ENCODE measurements at regions not wholly inside any gene's neighbourhood (a gene's known extent, or its start where the extent isn't known, plus 50 kb on each side); places are given as distances from the start of the nearest gene placed in this dataset.

DNA sequence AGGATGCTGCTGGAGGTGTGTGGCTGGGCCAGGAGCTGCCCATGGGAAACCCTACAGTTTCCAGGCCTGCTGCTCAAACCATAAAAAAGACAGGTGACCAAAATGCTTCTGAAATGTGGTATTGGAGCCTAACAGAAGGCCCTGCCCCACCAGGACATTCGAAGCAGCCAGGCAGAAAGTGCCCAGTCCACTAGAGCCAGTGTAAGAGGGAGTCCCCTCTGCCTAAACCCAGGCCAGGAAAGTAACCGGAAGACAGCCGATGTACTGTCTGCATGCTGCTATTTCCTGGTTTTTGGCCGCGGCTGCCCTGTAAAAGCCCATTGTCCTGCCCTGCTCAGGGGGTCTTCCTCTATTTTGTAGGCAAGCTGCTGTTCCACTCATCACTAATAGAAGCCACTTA, 150.7 kb upstream of the IRX2 start:
- no peak for DNase-seq

DNA sequence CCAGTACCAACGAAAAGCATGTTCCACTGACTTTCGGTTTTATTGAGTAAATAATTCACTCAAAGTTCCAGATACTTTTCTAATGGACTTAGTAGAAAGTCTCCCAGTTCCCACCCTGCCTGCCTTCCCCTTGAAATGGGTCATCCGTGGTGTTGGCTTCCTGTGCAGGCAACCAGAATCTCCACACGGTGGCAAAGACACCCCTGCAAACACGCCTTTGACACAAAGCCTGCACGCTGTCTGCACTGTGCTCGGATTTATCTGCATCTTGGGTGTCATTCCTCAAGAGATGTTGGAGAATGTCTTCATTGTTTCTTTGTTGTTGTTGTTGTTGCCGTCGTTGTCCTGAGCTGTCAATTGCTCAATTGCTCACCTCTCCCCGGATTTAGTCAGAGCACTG, 150.0 kb upstream of the IRX2 start:
- no peak for DNase-seq

DNA sequence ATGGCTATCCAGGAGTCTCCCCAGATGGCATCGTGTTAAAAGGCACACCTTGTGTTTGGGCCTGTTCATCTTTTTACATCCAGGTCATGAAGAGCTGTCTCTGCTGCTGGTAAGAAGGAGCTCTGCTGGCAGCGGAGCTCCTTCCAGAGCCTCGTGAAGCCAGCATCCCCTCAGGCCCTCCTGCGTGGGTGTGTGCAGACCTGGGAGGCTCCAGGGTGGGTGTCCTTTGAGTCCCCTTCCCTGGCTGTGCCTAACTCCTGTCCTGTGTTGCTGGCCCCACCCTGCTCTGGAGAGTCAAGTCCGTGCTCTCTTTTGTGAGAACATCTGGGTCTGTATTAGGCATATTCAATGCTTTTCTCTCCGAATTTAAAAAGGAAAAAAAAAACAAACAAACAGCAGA, 149.6 kb upstream of the IRX2 start:
- DNase-seq: no peak

DNA sequence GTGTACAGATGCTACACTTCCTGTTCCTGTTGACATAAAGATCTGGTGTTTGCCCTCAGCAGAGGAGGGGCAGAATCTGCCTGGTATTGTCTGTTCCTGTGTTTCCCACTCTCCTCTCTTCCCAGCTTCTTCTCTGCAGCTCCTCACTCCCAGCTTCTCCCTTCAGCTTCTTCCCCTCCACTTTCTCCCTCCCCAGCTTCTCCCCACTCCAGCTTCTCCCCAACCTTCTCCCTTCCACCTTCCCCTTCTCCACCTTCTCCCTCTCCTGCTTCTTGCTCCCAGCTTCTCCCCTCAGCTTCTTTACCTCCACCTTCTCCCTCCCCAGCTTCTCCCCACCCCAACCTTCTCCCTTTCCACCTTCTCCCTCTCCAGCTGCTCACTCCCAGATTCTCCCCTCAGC, 148.9 kb upstream of the IRX2 start:
- DNase-seq: no peak

DNA sequence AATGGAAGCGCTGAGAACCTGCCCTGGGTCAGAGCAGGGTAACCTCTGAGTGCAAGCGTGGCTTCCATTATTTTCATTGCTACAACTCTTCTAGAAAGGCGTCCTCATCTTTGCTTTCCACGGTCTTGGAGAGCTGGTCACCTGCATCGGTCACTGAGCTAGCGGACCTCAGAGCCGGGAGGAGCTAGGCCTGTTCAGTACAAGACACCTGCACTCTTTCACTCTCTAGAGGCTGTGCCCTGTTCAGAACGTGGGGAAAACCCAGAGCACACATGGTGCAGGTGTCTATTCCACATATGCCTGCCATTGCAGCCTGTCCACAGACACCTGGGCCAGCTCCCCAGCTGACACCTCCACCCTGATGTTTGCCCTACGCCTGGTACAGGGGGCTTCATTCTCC, 147.8 kb upstream of the IRX2 start:
- no peak for DNase-seq

DNA sequence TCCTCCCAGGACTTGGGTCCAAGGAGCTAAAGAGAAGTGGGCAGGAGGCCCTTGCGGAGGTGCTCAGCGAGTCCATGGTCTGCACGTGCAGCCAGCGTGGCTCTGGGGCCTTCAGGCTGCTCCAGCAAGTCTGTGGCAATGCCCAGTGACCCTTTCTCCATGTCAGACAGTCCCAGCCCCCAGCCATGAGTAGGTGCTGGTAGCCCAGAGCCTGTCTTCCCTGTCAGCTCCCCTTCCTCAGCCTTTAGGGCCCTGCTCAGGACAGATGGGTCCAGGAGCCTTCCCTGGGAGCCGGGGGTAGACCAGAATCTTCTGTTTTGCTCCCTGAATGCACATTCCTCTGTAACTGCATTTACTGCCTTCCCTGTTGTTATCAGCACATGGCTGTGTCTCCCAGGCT, 147.2 kb upstream of the IRX2 start:
- DNase-seq: no peak

DNA sequence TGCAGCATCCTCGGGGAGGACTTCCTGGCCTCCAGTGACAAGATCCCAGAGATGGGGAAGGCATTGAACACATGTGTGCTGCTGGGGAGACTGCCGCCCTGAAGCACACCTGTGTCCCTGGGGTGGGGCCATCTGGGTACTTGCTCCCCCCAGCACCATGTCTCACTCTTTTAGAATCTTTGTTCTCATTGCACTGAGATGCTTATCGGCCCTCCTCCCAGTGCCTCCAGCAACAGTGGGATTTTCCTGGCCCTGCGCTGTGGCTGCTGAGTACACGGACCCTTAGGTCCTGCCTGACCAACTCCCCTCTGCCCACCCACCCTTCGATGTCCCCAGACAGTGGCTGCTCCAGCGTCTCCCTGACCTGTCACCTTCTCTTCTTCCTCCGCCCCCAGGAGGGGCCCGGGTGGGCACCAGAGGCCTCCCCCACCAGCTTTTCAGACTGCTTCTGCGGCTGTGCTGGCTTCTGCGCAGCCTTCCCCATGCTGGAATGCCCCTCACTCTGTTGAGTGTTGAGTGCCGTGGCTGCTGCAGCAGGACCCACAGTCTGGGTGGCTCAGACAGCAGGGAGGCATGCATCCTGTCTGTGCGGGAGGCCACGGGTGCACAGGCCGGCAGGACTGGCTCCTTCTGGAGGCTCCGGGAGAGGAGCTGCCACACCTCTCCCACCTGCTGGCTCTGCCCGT, 145.9 kb upstream of the IRX2 start:
- no peak for DNase-seq

DNA sequence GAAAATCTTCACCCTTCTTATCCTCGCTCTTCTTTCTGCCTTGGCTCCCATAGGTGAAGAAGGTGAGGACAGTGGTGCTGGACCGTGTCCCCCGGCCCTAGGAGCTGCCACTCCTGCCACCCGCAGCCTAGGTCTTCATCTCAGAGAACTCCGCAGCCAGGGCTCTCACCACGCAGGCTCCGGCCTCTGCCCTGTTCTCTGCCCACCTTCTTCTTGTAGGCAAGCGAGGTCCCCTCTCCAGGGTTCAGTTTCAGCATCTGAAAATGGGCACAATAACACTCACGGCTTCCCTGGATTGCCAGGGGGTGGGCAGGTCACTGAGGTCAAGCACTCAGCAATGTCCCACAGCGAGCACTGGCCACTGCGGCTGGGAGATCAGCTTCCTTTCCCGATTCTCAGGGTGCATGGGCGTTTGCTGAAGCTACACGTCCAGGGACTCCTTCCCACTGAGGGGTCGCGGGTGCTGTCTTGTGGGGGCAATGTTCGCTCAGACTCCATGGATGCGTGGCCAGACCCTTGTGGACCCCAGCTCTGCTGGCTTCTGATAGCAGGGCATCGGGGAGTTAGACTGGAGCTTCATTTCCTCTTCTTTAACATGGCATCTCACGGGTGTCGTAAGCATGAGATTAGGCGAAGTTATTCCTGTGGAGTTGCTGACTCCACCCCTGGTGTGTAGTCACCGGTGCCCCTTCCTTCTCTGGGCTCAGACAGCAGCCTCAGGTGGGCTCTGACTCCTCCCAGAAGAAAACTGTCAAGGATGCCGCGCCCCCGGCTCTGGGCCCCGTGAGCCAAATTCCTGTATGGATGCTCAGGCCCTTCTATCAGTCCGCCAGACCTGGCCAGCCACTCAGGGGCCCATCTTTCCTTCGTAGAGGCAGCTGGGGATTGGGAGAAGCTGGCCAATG, 145.1 kb upstream of the IRX2 start:
- no peak for DNase-seq

DNA sequence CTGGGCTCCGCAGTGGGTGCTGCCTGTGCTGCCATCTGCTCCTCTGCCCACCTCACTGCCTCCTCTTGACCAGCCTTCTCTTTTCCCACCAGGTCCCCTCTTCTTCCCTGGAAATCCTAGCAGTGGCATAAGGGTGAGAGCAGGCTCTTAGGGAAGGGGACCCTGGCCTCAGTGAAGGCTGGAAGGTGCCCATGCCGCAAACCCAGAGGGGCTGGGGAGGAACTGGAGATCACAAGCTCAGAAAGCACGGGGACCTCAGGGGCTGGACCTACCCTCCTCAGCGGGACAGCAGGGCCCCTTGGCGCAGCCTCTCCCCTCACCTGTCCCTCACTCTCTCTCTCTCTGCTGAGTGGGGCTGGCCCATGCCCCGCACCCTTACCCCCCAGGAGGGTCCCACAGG, 144.4 kb upstream of the IRX2 start:
- DNase-seq: no peak

DNA sequence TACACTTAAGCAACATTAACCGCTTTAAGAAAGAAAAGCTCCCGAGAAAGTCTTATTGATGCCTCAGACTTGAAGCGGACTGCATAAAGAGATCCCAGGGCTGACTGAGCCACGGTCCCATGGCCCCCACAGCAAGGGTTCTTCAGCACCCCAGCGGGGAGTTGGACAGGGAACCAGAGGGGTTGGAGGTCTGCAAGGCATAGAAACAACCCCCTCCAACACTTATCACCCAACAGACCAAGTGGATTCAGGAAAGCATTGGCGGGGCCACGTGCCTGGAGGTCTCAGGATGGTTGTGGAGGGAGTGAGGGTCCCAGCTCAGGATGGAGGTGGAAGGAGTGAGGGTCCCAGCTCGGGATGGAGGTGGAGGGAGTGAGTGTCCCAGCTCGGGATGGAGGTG, 143.7 kb upstream of the IRX2 start:
- DNase-seq: no peak

DNA sequence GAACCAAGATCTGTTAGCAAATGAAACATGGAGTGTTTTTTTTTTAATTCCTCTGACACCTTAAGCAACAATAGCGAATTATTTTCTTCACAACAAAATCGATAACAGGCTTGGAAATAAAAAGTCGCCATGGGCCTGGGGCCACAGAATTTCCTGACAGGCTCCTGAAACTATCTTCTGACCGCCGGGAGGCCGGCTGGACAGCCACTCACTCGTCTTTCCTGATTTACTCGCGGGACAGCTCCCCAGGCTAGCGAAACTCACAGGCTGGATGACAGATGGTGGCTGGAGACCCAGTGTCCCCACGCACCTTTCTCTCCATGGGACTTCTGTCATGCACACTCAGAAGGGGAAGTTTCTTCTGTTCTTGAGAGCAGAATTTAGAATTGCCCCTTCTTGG, 143.3 kb upstream of the IRX2 start:
- no peak for DNase-seq

DNA sequence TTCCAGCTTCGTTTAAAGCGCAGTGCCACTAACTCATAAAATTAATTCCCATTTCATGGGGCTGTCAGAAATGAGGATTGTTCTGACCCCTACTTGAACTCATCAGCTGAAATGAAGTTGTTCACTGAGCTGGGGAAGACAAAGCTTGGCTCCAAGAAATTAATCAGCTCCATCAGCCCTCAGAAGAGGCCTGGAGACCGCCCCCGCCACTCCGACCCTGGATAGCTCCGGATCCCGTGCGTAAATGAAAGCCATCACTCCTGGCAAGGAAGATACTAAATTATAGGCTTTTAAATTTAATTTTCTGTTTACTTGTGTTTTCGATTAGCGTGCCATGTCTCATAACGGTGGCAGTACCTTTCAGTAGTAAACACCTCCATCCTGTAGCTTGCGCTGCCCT, 142.8 kb upstream of the IRX2 start:
- no peak for DNase-seq

DNA sequence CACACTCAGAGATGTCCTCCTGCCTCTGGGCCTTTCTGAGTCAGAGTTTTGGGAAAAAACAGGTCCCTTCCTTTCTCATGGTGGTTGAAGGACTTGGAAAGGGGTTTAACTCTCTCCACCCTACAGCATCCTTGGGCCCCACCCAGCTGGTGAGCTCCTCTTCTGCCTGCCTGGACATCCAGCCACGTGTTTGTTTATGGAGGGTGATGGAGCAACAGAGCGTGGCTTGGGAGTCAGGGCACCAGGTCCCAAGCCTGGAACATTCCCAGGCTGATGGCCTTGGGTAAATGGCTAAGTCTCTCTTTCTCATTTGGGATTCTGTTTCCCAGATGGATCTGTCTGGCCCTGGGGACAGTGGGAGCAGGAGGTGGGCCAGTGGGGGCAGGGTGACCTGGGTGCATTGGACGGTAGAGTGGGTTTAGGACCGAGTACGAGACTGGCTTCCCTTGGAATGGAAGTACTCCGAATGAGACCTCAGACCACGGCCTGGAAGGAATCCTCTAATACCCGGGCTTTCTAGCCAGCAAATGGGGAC, 141.1 kb upstream of the IRX2 start:
- DNase-seq: no peak

DNA sequence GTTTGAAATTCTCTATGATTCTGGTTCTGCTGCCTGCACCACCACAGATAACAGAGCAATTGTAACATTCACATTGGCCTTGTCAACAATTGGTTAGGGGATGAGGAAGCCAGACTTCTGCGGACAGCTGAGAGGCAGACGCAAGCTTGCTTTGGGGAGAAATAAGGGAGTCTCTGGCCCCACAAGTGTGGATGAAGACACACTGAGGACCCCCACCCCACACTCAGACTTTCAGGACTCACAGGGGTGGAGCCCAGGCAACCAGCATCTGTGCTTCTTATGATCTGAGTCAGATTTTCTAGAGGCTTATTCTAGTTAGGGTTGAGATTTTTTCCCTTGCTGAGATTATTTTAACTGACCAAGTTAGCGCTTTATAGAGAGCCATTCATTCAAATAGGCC, 140.3 kb upstream of the IRX2 start:
- DNase-seq: no peak

DNA sequence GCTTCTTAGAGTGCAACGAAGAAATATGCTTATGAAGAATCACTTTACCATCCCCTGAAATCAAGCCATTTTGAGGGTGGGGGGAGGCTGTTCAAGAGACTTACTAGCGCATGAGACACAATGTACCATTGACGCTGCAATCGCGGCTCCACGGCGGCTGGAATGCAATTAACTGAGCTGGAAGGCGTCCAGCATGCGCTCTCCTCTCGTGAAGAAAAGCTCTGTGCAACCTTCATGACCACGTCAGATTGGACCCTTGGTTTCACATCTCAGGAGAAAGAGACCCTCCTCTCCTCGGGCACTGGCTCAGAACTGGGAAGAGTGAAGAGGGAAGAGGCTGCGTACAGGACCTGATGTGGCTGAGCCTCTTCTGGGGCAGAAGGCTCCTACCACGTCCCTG, 138.5 kb upstream of the IRX2 start:
- no peak for DNase-seq

DNA sequence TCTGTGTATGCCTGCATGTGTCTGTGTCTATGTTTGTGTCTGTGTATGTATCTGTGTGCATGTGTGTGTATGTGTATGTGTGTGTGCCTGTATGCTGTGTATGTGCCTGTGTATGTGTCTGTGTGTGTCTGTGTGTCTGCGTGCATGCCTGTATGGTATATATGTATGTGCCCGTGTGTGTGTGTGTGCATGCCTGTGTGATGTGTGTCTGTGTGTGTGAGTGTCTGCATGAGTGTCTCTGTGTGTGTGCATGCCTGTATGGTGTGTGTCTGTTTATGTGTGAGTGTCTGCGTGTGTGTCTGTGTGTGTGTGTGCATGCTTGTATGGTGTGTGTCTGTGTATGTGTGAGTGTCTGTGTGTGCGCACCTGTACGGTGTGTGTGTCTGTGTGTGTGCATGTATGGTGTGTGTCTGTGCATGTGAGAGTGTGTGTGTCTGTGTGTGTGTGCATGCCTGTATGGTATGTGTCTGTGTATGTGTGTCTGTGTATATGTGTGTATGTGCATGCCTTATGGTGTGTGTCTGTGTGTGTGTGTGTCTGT, 137.1 kb upstream of the IRX2 start:
- no peak for DNase-seq

DNA sequence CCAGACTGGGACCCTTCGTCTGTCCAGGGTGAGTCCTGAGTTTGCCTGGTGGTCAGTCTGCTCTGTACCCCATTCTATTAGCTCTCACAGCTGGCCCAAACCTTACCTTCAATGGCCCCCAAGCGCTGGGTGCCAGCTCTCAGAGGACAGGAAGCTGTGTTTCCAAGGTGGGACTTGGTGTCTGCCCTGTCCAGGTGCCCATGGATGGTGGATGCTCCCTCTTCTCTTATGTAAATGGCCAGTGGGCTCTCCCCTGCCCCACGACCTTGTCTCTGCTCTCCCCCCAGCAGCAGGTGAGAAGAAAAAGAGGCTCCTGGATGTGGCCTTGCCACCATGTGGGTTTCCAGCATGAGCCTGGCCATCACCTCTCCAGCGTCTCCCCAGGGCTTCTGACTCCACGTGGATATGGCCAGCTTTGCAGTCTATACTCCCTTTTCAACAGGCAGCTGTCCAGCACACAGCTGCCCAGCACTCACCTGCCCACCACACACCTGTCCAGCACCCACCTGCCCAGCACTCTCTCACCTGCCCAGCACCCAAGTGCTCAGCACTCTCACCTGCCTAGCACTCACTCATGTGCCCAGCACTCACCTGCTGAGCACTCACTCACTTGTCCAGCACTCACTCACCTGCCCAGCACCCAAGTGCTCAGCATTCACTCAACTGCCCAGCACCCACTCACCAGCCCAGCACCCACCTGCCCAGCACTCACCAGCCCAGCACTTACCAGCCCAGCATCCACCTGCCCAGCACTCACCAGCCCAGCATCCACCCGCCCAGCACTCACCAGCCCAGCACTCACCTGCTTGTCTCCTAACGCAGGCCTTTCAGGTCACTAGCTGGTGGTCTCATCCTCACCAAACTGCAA, 136.2 kb upstream of the IRX2 start:
- DNase-seq: no peak

DNA sequence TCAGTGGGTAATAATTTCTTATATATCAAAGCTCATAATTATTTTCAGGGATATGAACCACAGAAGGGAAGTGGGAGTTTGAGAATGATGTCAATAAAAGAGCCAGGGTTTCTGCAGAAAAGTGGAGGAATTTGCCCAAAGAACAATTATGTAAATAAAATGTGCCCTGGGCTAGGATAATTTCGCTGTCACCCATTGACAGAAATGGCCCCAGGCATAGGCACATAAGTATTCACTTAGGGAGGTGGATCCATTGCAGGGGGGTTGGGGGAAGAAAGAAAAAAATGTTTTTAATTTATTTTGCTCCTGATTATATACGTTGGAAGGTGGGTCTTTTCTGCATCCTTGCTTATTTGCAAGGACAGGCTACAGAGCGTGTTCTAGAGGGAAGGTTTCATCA, 135.1 kb upstream of the IRX2 start:
- DNase-seq: no peak

DNA sequence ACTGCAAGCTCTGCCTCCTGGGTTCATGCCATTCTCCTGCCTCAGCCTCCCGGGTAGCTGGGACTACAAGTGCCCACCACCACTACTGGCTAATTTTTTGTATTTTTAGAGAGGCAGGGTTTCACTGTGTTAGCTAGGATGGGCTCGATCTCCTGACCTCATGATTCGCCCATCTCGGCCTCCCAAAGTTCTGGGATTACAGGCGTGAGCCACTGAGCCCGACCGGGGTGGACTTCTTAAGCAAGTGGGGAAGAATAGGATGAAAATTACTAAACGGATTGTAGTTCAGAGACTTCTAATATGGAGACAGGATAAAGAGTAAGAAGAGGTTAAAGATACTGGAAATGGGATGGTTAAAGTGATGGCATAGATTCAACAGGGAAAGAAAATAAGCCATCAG, 132.3 kb upstream of the IRX2 start:
- DNase-seq: no peak

DNA sequence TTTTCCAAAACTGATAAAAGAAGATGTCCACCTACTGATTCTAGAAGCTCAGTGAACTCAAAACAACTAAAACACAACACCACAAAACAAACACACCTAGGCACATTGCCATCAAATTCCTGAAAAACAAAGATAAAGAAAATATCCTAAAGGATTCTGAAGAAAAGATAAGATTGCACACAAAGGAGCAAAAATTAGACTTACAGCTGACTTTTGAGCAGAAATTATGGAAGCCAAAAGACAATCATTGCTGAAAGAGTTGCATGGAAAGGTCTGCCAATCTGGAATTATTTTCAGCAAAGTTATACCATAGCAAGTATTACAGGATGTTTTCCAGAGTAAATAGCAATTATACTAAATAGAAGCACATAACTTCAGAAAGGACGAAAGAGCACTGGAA, 128.2 kb upstream of the IRX2 start:
- DNase-seq: no peak

DNA sequence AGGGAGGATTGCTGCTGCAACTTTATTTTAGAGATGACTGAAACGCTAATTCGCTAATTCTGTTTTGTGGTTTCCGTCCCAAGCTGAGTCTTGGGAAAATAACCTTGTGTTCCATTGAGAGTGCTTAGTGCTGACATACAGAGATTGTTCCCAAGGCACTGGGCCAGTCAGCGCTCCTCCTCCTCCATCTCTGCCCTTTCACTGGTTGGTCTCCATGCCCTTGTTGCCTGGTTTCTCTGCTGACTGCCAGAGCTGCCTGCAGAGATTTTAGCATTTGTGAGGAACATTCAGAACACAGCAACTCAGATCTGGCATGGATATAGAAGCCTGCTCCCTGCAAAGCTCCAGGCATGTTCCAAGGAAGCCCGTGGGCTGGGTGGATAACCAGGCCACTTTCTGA, 126.0 kb upstream of the IRX2 start:
- DNase-seq: no peak

DNA sequence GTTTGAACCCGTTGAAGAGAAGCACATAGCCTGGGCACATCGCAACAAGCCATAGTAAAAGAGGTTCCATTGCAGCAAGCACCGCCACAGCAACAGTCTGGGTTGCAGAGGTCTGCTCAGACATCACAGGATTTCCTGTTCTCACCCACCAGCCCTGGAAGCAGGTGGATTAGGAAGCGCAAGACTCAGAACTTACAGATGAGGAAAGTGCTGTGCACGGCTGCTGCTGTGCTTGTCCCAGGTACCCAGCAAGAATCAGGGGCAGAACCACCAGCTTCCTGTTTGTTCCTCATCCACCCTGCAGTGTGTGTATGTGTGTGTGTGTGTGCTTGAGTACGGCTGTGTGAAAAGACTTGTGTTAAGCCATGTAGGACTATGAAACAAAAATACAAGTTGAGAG, 124.7 kb upstream of the IRX2 start:
- no peak for DNase-seq

DNA sequence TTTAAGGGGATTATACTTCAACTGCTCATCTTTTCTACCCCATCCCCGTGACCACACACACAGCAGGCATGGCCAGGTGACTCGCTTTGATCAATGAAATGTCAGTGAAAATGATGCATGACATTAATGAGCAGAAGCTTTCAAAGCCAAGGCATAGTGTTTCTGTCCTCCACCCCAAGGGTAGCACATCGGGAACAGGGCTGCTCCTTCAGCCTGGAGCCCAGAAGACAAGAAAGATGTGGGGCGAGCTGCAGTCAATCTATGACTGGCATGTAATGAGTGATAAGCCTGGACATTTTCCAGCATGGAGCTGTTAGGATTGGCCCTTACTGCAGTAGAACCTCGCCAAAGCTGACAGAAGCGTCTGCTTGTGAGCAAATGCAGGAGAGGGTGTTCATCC, 122.6 kb upstream of the IRX2 start:
- DNase-seq: no peak
